Large intestine (tissue), 3 donors: ENCODE measurements at regions not wholly inside any gene's neighbourhood (a gene's known extent, or its start where the extent isn't known, plus 50 kb on each side); places are given as distances from the start of the nearest gene placed in this dataset.

Experiments used
- DNase-seq, 2 donors: peaks; one replicate each; pipeline versions ENCODE4 v3.0.0 to v3.0.0-alpha.2; 2013
- H3K27ac ChIP-seq: one replicate; pipeline ENCODE4 v1.5.1; 2013; ENCODE audit warnings: low read length
- H3K27me3 ChIP-seq: 2 replicates; pipeline ENCODE4 v1.6.1; 2013; ENCODE audit warnings: low read length; ENCODE audit not compliant: control insufficient read depth, insufficient read depth
- H3K36me3 ChIP-seq: 2 replicates; pipeline ENCODE4 v1.6.1; 2013; ENCODE audit warnings: low read length; ENCODE audit not compliant: control insufficient read depth, insufficient read depth
- H3K4me1 ChIP-seq: one replicate; pipeline ENCODE4 v1.6.1; 2013; ENCODE audit warnings: low read length; ENCODE audit not compliant: control insufficient read depth, insufficient read depth
- H3K4me3 ChIP-seq: one replicate; pipeline ENCODE4 v1.5.1; 2013; ENCODE audit warnings: low read length
- H3K9me3 ChIP-seq: one replicate; pipeline ENCODE4 v1.6.1; 2013; ENCODE audit warnings: mild to moderate bottlenecking, low read depth, low read length, moderate library complexity; ENCODE audit not compliant: control insufficient read depth
- WGBS: methylation state at CpG from one replicate; pipeline ENCODE4 v1.1.5; 2013; ENCODE audit warnings: low lambda C conversion rate; ENCODE audit not compliant: insufficient coverage; 5-methylcytosine and 5-hydroxymethylcytosine counted together

DNA sequence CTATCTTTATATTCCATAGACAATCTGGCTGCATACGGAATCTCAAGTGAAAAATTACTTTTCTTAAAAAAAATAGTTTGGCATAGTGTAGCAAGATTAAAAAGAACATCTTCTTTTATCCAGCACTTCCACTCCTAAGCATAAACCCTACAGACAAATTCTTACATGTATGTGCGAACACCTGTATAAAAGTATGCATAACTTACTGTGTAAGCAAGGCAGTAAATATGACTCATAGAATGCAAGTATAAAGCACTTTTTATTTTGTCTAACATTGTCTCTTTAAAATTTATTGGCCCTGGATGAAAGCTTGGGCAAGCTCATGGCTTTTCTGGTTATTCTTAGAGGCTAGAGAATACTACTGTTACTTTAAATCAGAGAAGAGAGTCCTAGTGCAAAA, 86.4 kb downstream of the MSX2 start:
- H3K36me3 ChIP-seq, result no peaks in the 10 kb centered on the region
- no peaks in the 10 kb centered on the region for H3K27me3 ChIP-seq
- no peaks in the 10 kb centered on the region for H3K4me1 ChIP-seq
- no peaks in the 10 kb centered on the region for H3K9me3 ChIP-seq
- H3K27ac ChIP-seq, result no peak overlapping the region
- WGBS, result 60% methylated on average over 1 of the region's 2 CpGs
- no peak overlapping the region for H3K4me3 ChIP-seq
- no peak for DNase-seq

DNA sequence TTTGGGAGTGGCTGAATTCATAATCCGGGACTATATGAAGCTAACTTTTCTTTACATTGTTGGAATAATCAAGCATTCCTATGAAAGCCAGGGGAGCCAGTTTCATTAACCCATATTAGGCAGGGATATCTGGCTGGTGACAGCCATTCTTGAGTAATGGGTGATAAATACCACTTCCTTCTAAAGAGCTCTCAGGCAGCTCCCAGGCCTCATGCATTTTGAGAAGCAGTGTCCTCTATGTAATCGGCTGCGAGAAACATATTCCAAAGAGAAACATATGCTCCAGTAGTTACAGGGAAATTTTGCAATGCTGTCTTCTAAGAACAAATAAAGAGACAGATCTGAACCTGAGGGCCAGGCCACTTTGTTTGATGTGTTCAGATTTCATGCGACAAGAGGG, 83.1 kb downstream of the MSX2 start:
- no peak for DNase-seq
- no peaks in the 10 kb centered on the region for H3K9me3 ChIP-seq
- no peak overlapping the region for H3K4me3 ChIP-seq
- WGBS, result 50% methylated on average over 1 of the region's 4 CpGs
- H3K27me3 ChIP-seq, result no peaks in the 10 kb centered on the region
- no peaks in the 10 kb centered on the region for H3K36me3 ChIP-seq
- H3K27ac ChIP-seq, result no peak overlapping the region
- no peaks in the 10 kb centered on the region for H3K4me1 ChIP-seq

DNA sequence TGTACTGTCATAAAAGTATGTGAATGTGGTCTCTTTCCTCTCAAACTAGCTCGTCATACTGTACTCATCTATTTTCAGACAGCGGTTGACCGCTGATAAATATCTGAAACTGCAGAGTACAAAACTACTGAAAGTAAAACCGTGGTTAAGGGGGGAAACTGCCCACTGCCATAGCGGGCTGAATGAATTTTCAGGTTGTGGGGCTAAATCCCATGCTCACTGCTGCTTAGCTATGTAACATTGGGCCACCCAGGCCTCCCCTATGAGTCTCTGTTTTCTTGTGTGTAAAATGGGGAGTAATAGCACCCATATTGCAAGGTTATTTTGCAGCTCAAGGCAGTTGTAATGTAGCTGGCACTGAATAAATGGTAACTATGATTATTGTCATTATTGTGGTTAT, 82.3 kb downstream of the MSX2 start:
- H3K27me3 ChIP-seq, result no peaks in the 10 kb centered on the region
- no peaks in the 10 kb centered on the region for H3K9me3 ChIP-seq
- no peak overlapping the region for H3K27ac ChIP-seq
- no peaks in the 10 kb centered on the region for H3K4me1 ChIP-seq
- WGBS, result no CpG with 5 or more reads among the region's 5 CpGs
- no peak for DNase-seq
- H3K36me3 ChIP-seq, result no peaks in the 10 kb centered on the region
- H3K4me3 ChIP-seq, result no peak overlapping the region

DNA sequence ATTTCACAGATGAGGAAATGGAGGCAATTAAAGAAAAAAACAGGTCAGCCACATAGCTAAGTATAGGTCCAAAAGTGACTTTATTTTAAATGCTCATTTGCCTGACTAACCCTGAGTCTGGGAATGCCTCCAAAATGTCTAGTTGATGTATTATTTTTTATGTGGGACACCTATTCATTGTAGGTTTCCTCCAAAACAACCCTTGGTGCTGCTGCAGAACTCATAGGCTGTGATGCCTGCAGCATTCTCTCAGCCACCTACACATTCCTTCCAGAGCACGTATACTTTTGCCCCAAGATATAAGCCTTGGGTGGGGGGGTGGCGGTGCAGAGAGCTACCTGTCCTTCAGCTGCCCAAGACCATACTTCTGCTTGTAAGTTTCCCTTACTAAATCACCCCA, 77.4 kb downstream of the MSX2 start:
- no peaks in the 10 kb centered on the region for H3K4me1 ChIP-seq

DNA sequence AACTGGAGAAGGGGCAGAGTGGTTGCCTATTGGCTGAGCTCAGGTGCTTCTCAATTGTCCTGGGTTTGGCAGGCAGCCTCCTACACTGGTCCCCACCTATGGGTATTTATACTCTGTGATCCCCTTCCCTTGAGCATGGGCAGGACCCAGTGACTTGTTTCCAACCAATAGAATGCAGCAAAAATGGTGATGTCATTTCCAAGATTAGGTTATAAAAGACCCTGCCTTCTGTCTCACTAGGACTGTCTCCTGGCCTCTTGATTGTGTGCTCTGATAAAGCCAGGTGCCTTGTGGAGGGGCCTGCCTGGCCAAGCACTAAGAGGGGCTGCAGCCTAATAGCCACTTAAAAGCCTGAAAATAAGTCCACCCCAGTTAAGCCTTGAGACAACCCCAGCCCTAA, 76.1 kb downstream of the MSX2 start:
- DNase-seq, result no peak
- no peaks in the 10 kb centered on the region for H3K4me1 ChIP-seq
- H3K27me3 ChIP-seq, result peaks cover 5% of the 10 kb centered on the region
- H3K27ac ChIP-seq, result no peak overlapping the region
- H3K36me3 ChIP-seq, result no peaks in the 10 kb centered on the region
- H3K4me3 ChIP-seq, result no peak overlapping the region
- H3K9me3 ChIP-seq, result no peaks in the 10 kb centered on the region

More for the DNA sequence above, 77.4 kb downstream of the MSX2 start:
- DNase-seq, result no peak
- no peak overlapping the region for H3K27ac ChIP-seq
- no peak overlapping the region for H3K4me3 ChIP-seq
- H3K9me3 ChIP-seq, result no peaks in the 10 kb centered on the region
- WGBS, result no CpG with 5 or more reads among the region's 2 CpGs
- peaks cover 5% of the 10 kb centered on the region for H3K27me3 ChIP-seq
- H3K36me3 ChIP-seq, result no peaks in the 10 kb centered on the region

DNA sequence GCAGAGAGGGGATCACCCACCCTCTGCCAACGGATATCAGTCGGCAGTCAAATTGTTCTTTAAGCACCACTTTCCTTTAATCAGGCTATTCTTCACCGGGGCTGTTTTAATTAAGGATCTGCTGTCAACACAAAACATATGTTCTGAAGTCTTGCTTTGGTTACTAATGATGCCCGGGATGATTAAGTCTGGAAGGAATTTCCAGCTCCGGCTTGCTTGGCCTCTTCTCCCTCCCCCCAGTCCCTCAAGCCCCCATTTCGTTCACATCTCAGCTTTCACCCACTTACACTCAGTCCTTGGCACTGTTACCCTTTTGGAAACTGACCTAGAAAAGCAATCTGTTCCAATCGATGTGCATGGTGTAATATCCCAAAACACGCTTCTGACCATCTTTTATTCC, 74.7 kb downstream of the MSX2 start:
- no peak overlapping the region for H3K4me3 ChIP-seq
- no peaks in the 10 kb centered on the region for H3K36me3 ChIP-seq
- peaks cover 8% of the 10 kb centered on the region for H3K27me3 ChIP-seq
- no peak overlapping the region for H3K27ac ChIP-seq
- no peaks in the 10 kb centered on the region for H3K4me1 ChIP-seq
- WGBS, result no CpG with 5 or more reads among the region's 8 CpGs
- no peaks in the 10 kb centered on the region for H3K9me3 ChIP-seq
- no peak for DNase-seq

DNA sequence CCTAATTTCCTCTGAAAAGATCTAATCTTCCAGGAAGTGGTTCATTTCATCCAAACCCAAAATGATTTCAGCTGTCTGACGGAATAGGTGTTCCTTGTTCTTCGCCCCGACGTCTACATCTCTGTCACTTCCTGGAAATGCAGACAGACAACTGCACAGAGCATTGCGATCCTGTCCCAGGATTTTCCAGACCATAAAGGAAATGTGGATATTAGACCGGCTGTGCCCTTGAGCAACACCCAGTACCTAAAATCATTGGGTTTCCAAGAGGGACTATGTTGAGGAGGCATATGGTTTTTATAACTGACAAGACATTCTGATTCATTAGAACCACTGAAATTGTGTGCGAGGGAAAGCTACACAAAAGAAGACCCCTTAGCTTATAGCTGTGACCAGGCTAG, 74.2 kb downstream of the MSX2 start:
- no peaks in the 10 kb centered on the region for H3K36me3 ChIP-seq
- H3K27ac ChIP-seq, result no peak overlapping the region
- H3K27me3 ChIP-seq, result peaks cover 12% of the 10 kb centered on the region
- H3K9me3 ChIP-seq, result no peaks in the 10 kb centered on the region
- WGBS, result 100% methylated on average over 1 of the region's 7 CpGs
- DNase-seq, result no peak
- no peaks in the 10 kb centered on the region for H3K4me1 ChIP-seq
- no peak overlapping the region for H3K4me3 ChIP-seq

DNA sequence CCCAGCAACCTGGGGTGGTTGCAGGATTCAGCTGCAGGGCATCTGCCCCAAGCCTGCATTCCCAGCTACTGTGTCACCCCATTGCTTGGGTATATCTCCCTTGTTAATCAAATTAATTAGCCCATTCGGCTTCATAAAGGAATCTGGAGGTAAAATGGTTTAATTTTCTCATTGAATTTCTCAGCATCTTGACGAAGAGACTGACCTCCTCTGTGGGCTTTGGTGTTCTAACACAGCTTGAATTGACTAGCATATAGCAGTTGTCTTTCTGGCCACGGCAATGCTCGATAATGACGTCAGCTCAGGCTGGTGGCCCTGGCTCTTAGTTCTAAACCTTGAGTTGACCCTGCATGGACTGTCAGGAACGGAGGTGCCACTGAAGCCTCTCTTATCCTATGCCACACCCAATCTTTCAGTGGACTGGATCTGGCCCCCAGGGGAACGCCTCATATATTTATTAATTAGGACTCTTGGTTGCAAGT, 72.4 kb downstream of the MSX2 start:
- Histone ChIP-seq H3K4me3 (no peak overlapping the region), H3K27me3 (peaks cover 18% of the 10 kb centered on the region), H3K9me3 (no peaks in the 10 kb centered on the region), H3K36me3 (no peaks in the 10 kb centered on the region), H3K27ac (no peak overlapping the region), H3K4me1 (no peaks in the 10 kb centered on the region)
- DNase-seq, result no peak
- WGBS, result 83% methylated on average over 1 of the region's 7 CpGs

DNA sequence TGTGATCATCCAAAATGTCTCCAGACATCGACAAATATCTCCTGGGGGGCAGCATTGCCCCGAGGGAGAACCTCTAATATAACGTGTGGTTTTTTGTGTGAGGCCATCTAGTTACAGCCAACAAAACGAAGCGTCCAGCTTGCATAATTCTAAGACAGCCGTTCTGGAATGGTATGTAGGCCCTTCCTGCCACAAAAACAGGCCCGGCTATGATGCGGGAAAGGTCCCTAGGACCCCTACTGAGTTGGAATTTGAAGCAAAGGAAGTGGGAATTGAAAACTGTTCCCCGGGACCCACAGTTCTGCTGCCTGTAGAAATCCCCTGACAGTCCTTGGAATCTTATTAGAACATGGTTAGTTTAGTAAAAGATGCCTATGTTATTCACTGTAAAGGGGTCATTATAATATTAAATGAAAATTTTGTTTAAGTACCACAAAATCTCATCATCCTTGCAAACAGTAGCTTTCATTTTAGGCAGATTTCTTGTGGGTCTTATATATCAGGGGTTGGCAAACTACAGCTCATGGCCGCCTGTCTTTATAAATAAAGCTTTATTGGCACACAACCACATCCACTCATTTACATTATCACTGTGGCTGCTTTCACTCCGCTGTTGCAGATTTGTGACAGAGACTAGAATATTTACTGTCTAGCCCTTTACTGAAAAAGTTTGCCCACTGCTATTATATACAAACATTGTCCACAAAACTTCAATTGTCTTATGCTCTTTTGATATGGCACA, 70.7 kb downstream of the MSX2 start:
- peaks cover 16% of the 10 kb centered on the region for H3K27me3 ChIP-seq
- H3K4me3 ChIP-seq, result no peak overlapping the region
- no peak for DNase-seq
- H3K27ac ChIP-seq, result no peak overlapping the region
- 84% methylated on average over 3 of the region's 11 CpGs for WGBS
- no peaks in the 10 kb centered on the region for H3K4me1 ChIP-seq
- no peaks in the 10 kb centered on the region for H3K9me3 ChIP-seq
- no peaks in the 10 kb centered on the region for H3K36me3 ChIP-seq

DNA sequence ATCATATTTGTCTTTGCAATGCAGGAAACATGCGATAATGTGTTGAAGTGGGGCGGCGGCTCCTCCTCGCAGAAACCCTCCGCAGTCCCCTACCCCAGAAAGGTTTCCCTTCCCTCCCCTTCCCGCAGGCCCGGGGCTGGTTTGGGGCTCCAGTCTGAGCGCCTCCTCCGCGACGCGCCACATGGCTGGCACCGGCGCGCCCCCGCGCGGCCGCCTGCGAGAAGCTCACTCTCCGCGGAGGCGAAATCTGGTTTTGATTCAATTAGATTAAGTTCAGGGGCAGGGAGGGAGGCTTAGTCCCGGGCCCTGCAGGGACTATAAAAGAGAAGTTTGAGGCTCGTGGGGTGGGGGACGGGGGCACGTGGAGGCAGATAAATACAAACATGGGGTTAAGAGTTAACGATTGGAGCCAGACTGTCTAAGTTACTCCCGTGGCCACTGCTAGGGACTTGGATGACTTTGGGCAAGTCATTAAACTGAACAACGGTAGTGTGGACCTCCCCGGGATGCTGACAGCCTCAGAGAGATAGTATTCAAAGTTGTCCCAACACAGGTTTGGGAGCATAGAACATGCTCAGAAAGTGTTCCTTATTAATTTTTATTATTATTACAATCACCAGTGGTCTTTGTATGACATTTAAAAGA, 69.4 kb downstream of the MSX2 start:
- WGBS, result no CpG with 5 or more reads among the region's 31 CpGs
- H3K27me3 ChIP-seq, result peaks cover 16% of the 10 kb centered on the region
- H3K27ac ChIP-seq, result no peak overlapping the region
- no peaks in the 10 kb centered on the region for H3K9me3 ChIP-seq
- H3K4me3 ChIP-seq, result no peak overlapping the region
- DNase-seq, result peak; percentile 10 to 30
- no peaks in the 10 kb centered on the region for H3K36me3 ChIP-seq
- no peaks in the 10 kb centered on the region for H3K4me1 ChIP-seq

DNA sequence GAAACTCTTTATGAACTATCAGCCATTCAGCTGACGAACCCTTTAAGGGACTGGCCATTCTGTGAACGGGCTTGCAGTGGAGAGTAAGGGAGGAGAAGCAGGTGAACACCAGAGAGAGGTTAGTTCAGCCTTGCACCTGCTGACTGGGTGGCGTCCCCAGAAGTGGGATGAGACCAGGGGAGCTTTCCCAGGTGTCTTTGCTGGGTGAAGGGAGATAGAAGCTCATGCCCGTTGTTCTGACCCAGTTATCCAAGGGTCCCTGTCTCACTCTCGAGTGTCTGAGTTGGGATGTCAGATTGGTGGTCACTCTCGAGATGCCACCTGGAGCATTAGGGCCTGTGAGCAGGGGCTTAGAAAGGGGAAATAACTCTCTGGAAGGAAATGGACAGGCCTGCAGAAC, 68.7 kb downstream of the MSX2 start:
- Histone ChIP-seq H3K4me1 (no peaks in the 10 kb centered on the region), H3K27me3 (peaks cover 16% of the 10 kb centered on the region), H3K36me3 (no peaks in the 10 kb centered on the region), H3K27ac (no peak overlapping the region), H3K4me3 (no peak overlapping the region), H3K9me3 (no peaks in the 10 kb centered on the region)
- no CpG with 5 or more reads among the region's 6 CpGs for WGBS
- DNase-seq, result no peak
